HFF-Myc (cell line): ENCODE measurements at regions not wholly inside any gene's neighbourhood (a gene's known extent, or its start where the extent isn't known, plus 50 kb on each side); places are given as distances from the start of the nearest gene placed in this dataset.

Experiments
- DNase-seq: peaks from one replicate; pipeline ENCODE4 v3.0.0-alpha.2; 2011; ENCODE audit warnings: low read depth; ENCODE audit errors: extremely low read depth
- H3K4me3 ChIP-seq: replicated peaks from 2 replicates; pipeline ENCODE4 v1.5.1; 2011; ENCODE audit warnings: low read depth, mild to moderate bottlenecking, control low read depth, low read length
- TF ChIP-seq, protein P1 (sequence below): IDR thresholded peaks from 2 replicates; pipeline ENCODE4 v1.5.1; 2012; ENCODE audit warnings: mild to moderate bottlenecking, low read depth, low read length, control low read depth; ENCODE audit errors: missing control alignments

DNA sequence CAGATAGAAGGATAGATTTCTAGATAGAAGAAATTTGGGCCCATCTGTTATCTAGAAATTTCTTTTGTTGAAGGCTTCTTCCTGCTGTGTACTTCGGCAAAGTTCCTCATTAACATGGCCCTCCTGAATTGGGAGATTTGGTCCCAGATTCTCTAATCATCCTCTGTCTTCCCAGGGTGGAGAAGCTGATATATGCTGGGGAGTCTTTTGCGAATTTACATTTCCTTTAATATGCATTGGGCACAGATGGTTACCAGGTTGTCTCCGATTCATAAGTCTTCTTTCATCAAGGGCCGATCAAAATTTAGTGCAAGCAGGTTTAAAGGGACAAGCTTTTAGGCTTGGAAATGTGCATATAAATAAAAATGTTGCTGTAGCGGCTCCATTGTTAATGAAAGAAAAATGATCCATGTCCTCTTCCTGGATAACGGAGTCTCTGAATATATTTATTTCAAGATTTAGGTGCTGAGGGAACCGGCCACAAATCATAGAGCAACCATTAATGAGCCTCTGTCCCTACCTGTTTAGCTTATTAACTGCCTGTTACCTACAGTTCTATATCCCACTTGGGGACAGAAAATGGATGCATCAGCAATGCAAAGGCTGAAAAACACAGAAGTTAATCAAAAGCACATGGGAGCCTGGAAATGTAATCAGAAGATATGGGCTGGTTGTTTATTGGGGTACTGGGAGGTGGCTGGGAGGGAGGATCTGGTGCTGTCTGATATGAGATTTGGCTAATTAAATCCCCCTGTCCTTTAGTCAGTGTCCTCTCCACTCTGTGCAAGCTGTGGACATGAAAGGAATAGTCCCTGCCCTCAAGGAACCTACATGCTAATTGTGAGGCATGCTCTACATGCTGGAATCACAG, 234.7 kb downstream of the MAN2A1 start:
- TF ChIP-seq, protein P1, sequence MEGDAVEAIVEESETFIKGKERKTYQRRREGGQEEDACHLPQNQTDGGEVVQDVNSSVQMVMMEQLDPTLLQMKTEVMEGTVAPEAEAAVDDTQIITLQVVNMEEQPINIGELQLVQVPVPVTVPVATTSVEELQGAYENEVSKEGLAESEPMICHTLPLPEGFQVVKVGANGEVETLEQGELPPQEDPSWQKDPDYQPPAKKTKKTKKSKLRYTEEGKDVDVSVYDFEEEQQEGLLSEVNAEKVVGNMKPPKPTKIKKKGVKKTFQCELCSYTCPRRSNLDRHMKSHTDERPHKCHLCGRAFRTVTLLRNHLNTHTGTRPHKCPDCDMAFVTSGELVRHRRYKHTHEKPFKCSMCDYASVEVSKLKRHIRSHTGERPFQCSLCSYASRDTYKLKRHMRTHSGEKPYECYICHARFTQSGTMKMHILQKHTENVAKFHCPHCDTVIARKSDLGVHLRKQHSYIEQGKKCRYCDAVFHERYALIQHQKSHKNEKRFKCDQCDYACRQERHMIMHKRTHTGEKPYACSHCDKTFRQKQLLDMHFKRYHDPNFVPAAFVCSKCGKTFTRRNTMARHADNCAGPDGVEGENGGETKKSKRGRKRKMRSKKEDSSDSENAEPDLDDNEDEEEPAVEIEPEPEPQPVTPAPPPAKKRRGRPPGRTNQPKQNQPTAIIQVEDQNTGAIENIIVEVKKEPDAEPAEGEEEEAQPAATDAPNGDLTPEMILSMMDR = no peak
- no peak for DNase-seq
- H3K4me3 ChIP-seq = no peak overlapping the region

DNA sequence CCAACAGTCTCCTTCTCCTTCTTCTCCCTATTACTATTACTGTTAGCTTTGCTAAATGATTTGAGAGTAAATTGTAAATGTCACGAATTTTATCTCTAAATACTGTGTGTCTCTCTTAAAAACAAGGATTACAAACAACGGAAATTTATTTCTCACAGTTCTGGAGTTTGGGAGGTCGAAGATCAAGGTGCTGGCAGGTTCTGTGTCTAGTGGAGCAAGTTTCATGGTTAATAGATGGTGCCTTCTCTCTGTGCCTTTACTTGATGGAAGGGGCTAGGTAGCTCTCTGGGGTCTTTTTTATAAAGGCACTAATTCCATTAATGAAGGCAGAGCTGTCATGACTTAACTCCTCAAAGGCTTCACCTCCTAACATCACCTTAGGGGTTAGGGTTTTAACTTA, 237.9 kb downstream of the MAN2A1 start:
- H3K4me3 ChIP-seq = no peak overlapping the region
- no peak for DNase-seq
- TF ChIP-seq, protein P1 = no peak

GRCh38 chr5:109928046-109928445, 238.3 kb downstream of the MAN2A1 start:
- no peak overlapping the region for H3K4me3 ChIP-seq
- TF ChIP-seq, protein P1 = no peak
- no peak for DNase-seq

DNA sequence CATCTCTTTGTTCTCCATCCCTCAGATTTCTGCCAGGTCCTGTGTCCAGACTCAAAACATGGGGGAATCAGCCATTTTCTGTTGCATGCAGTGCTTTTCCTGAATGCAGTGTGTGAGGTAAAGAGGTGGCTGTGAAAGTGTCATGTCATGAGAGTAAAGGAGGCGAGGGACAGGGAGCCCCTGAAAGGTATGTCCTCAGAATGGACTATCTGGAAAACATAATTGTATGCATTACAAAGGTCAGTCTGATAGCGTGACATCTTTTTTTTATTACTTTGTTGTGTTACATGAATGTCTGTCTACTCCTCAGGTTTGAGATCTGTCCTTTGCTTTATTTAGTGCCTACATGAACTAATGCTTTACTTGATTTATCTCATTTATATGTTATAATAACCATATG, 239.1 kb downstream of the MAN2A1 start:
- TF ChIP-seq, protein P1 = no peak
- H3K4me3 ChIP-seq = no peak overlapping the region
- DNase-seq = no peak

- no peak for DNase-seq
- TF ChIP-seq, protein P1 = no peak
- H3K4me3 ChIP-seq = no peak overlapping the region
These were observed 239.6 kb downstream of the MAN2A1 start for GRCh38 chr5:109929376-109929775.

GRCh38 chr5:109929911-109930310, 240.2 kb downstream of the MAN2A1 start:
- TF ChIP-seq, protein P1 = no peak
- no peak overlapping the region for H3K4me3 ChIP-seq

More at GRCh38 chr5:109929911-109930310, 240.2 kb downstream of the MAN2A1 start:
- no peak for DNase-seq
